GM21381 (cell line): ENCODE measurements at regions not wholly inside any gene's neighbourhood (a gene's known extent, or its start where the extent isn't known, plus 50 kb on each side); places are given as distances from the start of the nearest gene placed in this dataset.
"Not testable (repeated sequence)": the region's sequence is repeated elsewhere in the genome, so short reads cannot be mapped to it uniquely, and the experiment has no call there.

ENCODE experiments used
- ATAC-seq: cut with Tn5 transposase; IDR thresholded peaks from one replicate; pipeline ENCODE4 v1.9.1; 2021; ENCODE audit warnings: mild to moderate bottlenecking, moderate library complexity; ENCODE audit not compliant: unreplicated experiment

GRCh38 chr7:84941936-84942335, 244.9 kb downstream of the SEMA3D start:
- ATAC-seq: no peak

- no peak for ATAC-seq
Measured at GRCh38 chr7:84941291-84941690, 245.6 kb downstream of the SEMA3D start.

GRCh38 chr7:84939888-84940287, 247.0 kb downstream of the SEMA3D start:
- ATAC-seq: no peak

- ATAC-seq: no peak
Measured at GRCh38 chr7:84939442-84939841, 247.4 kb downstream of the SEMA3D start.

GRCh38 chr7:84924353-84924752, 262.5 kb downstream of the SEMA3D start:
- ATAC-seq: no peak

GRCh38 chr7:84923348-84923747, 263.5 kb downstream of the SEMA3D start:
- ATAC-seq: no peak

GRCh38 chr7:84921154-84921553, 265.7 kb downstream of the SEMA3D start:
- ATAC-seq: no peak

- not testable (repeated sequence) for ATAC-seq
Measured at GRCh38 chr7:84916973-84917372, 269.9 kb downstream of the SEMA3D start.

GRCh38 chr7:84916161-84916560, 270.7 kb downstream of the SEMA3D start:
- ATAC-seq: no peak

- no peak for ATAC-seq
Measured at GRCh38 chr7:84914598-84914997, 272.3 kb downstream of the SEMA3D start.

GRCh38 chr7:84913731-84914130, 273.1 kb downstream of the SEMA3D start:
- ATAC-seq: no peak

GRCh38 chr7:84912993-84913635, 273.7 kb downstream of the SEMA3D start:
- ATAC-seq: no peak

- ATAC-seq: no peak
Measured at GRCh38 chr7:84912537-84912936, 274.3 kb downstream of the SEMA3D start.

GRCh38 chr7:84912018-84912417, 274.8 kb downstream of the SEMA3D start:
- no peak for ATAC-seq

GRCh38 chr7:84911077-84911476, 275.8 kb downstream of the SEMA3D start:
- ATAC-seq: no peak

- not testable (repeated sequence) for ATAC-seq
Measured at GRCh38 chr7:84910322-84910721, 276.5 kb downstream of the SEMA3D start.

- ATAC-seq: no peak
Measured at GRCh38 chr7:84908196-84908793, 278.6 kb downstream of the SEMA3D start.

- ATAC-seq: no peak
Measured at GRCh38 chr7:84906889-84907288, 280.0 kb downstream of the SEMA3D start.

GRCh38 chr7:84904561-84904960, 282.3 kb downstream of the SEMA3D start:
- ATAC-seq: no peak

GRCh38 chr7:84901366-84901765, 285.5 kb downstream of the SEMA3D start:
- ATAC-seq: no peak

- no peak for ATAC-seq
Measured at GRCh38 chr7:84900215-84900614, 286.6 kb downstream of the SEMA3D start.

GRCh38 chr7:84895563-84895962, 291.3 kb downstream of the SEMA3D start:
- ATAC-seq: no peak

GRCh38 chr7:84883570-84883969, 303.3 kb downstream of the SEMA3D start:
- not testable (repeated sequence) for ATAC-seq
